ENCODE measurements at regions not wholly inside any gene's neighbourhood (a gene's known extent, or its start where the extent isn't known, plus 50 kb on each side); places are given as distances from the start of the nearest gene placed in this dataset.
"Not testable (repeated sequence)": the region's sequence is repeated elsewhere in the genome, so short reads cannot be mapped to it uniquely, and the experiment has no call there.

DNA sequence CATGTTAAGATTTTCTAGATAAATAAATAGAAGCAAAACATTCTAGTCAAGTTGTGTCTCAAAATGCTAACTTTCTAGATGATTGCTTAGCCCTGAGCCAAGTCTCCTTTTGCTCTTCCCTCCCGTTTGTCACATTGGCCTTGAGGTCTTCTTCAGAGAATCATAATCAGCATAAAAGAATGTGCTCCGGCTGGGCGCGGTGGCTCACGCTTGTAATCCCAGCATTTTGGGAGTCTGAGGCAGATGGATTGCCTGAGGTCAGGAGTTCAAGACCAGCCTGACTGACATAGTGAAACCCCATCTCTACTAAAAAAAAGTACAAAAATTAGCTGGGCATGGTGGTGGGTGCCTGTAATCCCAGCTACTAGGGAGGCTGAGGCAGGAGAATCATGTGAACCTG, 182.3 kb downstream of the NRIP1 start:
- TF ChIP-seq, protein P1, sequence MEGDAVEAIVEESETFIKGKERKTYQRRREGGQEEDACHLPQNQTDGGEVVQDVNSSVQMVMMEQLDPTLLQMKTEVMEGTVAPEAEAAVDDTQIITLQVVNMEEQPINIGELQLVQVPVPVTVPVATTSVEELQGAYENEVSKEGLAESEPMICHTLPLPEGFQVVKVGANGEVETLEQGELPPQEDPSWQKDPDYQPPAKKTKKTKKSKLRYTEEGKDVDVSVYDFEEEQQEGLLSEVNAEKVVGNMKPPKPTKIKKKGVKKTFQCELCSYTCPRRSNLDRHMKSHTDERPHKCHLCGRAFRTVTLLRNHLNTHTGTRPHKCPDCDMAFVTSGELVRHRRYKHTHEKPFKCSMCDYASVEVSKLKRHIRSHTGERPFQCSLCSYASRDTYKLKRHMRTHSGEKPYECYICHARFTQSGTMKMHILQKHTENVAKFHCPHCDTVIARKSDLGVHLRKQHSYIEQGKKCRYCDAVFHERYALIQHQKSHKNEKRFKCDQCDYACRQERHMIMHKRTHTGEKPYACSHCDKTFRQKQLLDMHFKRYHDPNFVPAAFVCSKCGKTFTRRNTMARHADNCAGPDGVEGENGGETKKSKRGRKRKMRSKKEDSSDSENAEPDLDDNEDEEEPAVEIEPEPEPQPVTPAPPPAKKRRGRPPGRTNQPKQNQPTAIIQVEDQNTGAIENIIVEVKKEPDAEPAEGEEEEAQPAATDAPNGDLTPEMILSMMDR (IDR thresholded peaks at IDR 0.05): not testable (repeated sequence)
- TF ChIP-seq POLR2A (IDR thresholded peaks at IDR 0.05); POLR2AphosphoS5 (IDR thresholded peaks at IDR 0.05; ENCODE audit: insufficient read depth in 1 of 2, low read depth in 1 of 2): not testable (repeated sequence)
